ENCODE measurements at regions not wholly inside any gene's neighbourhood (a gene's known extent, or its start where the extent isn't known, plus 50 kb on each side); places are given as distances from the start of the nearest gene placed in this dataset.

GRCh38 chr6:903761-904160, 210.8 kb upstream of the EXOC2 start:
- TF ChIP-seq, protein P1, sequence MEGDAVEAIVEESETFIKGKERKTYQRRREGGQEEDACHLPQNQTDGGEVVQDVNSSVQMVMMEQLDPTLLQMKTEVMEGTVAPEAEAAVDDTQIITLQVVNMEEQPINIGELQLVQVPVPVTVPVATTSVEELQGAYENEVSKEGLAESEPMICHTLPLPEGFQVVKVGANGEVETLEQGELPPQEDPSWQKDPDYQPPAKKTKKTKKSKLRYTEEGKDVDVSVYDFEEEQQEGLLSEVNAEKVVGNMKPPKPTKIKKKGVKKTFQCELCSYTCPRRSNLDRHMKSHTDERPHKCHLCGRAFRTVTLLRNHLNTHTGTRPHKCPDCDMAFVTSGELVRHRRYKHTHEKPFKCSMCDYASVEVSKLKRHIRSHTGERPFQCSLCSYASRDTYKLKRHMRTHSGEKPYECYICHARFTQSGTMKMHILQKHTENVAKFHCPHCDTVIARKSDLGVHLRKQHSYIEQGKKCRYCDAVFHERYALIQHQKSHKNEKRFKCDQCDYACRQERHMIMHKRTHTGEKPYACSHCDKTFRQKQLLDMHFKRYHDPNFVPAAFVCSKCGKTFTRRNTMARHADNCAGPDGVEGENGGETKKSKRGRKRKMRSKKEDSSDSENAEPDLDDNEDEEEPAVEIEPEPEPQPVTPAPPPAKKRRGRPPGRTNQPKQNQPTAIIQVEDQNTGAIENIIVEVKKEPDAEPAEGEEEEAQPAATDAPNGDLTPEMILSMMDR (IDR thresholded peaks at IDR 0.05; ENCODE audit: control insufficient read depth, insufficient read depth, low read depth, low read length, missing control alignments), result no peak
- DNase-seq (ENCODE audit: low read depth), result peak; percentile 18
- no peak overlapping the region for H3K4me3 ChIP-seq (ENCODE audit: control insufficient read depth, low read depth, low read length)

DNA sequence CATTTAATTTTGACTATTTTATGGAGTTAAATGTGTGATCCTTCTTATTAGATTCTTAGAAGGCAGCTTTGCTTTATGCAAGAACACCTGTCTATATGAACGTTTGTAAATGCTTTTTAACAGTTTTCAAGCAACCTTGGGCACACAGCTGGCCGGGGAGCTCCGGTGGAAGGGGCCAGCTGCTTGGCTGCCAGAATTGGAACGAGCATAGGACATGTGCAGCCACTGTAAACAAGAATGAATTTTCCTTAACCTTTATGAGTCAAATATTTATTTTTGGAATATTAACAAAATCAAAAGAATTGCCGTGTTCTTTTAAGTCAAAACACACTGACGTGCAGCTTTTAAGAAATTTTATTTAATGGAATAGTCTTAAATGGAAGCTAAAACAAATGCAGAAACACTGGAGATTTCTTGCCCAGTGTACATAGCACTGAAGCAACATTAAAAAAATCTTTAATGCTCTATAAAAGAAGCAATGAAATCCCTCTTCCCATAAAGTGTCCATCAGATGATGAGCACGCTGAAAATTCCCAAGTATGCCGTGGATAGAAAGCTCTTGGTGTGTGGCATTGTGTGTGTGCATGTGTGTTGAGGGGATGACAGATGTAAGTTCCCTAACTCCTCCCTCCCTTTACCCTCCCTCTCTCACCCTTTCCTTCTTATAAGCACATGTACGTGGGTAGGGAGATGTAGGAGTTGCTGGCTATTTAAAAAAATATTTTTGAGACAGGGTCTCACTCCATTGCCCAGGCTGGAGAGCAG, 208.9 kb upstream of the EXOC2 start:
- no peak for DNase-seq (ENCODE audit: low read depth)
- H3K4me3 ChIP-seq (ENCODE audit: control insufficient read depth, low read depth, low read length), result no peak overlapping the region
- TF ChIP-seq, protein P1 (IDR thresholded peaks at IDR 0.05; ENCODE audit: control insufficient read depth, insufficient read depth, low read depth, low read length, missing control alignments), result no peak

DNA sequence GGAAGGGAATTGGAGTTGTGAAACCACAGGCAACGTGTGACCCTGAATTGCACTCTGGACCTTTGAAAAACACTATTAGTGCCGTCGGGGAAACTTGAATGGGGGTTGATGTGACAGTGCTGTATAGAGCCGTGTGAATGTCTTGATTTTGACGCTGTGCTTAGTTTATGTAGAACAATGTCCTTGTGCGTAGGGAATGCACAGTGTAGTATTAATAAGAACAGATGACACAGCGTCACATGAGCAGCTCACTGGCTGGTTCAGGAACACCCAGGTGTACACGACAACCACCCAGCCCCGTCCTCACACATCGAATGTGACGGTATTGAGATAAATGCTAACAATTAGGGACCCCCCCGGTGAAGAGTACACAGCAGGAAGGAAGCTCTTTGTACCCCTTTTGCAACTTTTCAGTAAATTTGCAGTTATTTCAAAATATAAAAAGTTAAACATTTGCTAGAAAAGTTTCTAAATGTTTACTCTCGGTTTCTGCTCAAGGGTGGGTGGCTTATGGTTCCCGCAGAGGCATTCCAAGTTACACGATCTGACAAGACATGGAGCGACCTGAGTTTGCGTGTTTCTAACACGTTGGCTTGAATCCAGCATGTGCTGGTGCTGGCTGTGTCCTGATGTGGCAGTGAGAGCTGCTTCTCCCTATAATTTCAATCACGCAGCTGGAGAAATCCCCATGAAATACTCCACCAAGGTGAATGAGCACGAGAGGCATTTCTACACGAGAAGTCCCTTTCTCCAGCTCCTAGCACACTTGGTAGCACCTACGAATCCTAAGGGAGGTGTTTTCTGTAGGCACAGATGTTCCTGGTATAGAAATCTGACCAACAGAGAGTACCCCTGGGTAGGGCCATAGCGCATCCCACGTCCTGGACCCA, 208.0 kb upstream of the EXOC2 start:
- DNase-seq (ENCODE audit: low read depth), result no peak
- TF ChIP-seq, protein P1 (IDR thresholded peaks at IDR 0.05; ENCODE audit: control insufficient read depth, insufficient read depth, low read depth, low read length, missing control alignments), result no peak
- H3K4me3 ChIP-seq (ENCODE audit: control insufficient read depth, low read depth, low read length), result no peak overlapping the region

DNA sequence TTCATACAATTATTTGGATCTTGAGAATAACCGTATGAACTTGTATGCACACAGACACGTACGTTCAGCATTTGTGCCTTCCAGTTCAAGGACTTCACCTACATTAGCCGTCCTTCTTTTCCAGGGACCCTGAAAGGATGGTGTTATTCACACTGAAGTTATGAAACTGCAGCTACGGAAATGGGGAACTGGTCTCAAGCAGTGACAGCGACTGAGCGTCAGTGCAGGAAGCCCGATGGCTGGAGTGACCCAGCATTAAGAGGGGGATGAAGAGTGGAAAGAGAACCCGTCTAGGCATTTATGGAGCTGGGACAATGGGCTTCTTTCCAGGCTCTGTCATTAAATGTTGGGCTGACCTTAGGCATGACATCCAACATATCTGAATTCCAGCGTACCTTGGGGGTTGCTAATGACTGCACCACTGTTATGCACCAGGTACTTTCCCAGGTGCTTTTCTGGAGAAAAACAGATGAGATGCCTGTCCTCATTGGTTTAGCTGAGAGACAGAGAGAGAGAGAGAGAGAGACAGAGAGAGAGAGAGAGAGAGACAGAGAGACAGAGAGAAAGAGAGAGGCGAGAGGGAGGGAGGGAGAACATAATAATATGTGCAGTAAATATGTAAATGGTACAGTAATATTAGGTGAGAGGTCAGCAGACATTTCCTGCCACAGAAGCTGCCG, 204.7 kb upstream of the EXOC2 start:
- H3K4me3 ChIP-seq (ENCODE audit: control insufficient read depth, low read depth, low read length), result no peak overlapping the region
- DNase-seq (ENCODE audit: low read depth), result no peak
- TF ChIP-seq, protein P1 (IDR thresholded peaks at IDR 0.05; ENCODE audit: control insufficient read depth, insufficient read depth, low read depth, low read length, missing control alignments), result no peak

- no peak for DNase-seq (ENCODE audit: low read depth)
- TF ChIP-seq, protein P1 (IDR thresholded peaks at IDR 0.05; ENCODE audit: control insufficient read depth, insufficient read depth, low read depth, low read length, missing control alignments), result no peak
- no peak overlapping the region for H3K4me3 ChIP-seq (ENCODE audit: control insufficient read depth, low read depth, low read length)
Observed at GRCh38 chr6:894274-894673, 201.3 kb upstream of the EXOC2 start.

GRCh38 chr6:890995-891394, 198.1 kb upstream of the EXOC2 start:
- H3K4me3 ChIP-seq (ENCODE audit: control insufficient read depth, low read depth, low read length), result no peak overlapping the region
- TF ChIP-seq, protein P1 (IDR thresholded peaks at IDR 0.05; ENCODE audit: control insufficient read depth, insufficient read depth, low read depth, low read length, missing control alignments), result no peak
- no peak for DNase-seq (ENCODE audit: low read depth)
